ENCODE measurements at regions not wholly inside any gene's neighbourhood (a gene's known extent, or its start where the extent isn't known, plus 50 kb on each side); places are given as distances from the start of the nearest gene placed in this dataset.

DNA sequence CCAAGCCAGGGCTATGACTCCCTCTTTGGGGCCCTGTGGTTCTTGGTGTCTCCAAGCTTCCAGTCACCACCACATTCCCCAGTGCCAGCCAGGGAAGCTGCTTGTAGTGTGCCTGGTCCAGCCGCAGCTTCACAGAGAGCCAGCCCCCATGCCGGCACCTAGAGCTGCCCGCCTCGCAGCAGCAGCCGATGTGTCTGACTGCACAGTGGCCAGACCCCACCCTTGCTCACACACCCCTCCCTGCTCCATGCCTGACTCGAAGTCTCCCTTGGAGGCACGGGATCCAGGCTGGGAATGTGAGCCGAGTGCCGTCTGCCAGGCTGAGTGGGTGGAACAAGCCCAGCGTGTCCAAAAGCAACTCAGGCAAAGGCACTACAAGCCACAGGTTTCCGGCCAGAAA is 123.3 kb upstream of the SFSWAP start:
- TF ChIP-seq, protein P1, sequence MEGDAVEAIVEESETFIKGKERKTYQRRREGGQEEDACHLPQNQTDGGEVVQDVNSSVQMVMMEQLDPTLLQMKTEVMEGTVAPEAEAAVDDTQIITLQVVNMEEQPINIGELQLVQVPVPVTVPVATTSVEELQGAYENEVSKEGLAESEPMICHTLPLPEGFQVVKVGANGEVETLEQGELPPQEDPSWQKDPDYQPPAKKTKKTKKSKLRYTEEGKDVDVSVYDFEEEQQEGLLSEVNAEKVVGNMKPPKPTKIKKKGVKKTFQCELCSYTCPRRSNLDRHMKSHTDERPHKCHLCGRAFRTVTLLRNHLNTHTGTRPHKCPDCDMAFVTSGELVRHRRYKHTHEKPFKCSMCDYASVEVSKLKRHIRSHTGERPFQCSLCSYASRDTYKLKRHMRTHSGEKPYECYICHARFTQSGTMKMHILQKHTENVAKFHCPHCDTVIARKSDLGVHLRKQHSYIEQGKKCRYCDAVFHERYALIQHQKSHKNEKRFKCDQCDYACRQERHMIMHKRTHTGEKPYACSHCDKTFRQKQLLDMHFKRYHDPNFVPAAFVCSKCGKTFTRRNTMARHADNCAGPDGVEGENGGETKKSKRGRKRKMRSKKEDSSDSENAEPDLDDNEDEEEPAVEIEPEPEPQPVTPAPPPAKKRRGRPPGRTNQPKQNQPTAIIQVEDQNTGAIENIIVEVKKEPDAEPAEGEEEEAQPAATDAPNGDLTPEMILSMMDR (IDR thresholded peaks at IDR 0.05): no peak
- Histone ChIP-seq H3K4me3 (no peak overlapping the region), H3K4me1 (no peaks in the 10 kb centered on the region)

DNA sequence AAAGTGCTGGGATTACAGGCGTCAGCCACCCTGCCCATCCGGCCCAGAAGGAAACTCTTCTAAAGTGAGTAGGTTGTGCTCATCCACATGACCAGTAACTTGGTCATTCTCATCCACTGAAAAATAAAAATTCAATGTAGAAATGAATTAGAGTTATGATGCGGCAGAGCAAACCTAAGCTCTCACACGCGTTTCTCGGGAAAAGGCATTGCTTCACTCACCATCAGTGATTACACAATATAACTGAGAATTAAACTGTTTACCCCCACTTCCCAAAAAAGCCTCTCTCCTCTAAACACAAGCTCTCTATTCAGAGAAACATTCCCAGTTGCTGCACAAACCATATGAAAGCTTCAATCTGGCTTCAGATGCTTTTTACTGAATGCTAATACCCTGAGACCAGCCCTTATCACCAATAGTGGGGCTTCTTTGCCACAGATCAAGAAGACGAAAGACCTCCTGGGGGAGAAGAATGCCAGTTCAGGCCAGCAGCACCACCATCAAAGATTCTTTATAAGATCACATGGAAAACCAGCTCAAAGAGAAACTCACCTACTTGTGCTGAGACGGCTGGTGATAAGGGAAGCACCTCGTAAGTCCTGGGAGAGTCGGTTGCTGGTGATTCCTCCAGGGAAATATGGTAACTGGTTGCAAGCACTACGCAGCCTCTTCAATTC is 121.5 kb upstream of the SFSWAP start:
- Histone ChIP-seq H3K36me3 (no peaks in the 10 kb centered on the region), H3K27ac (no peak overlapping the region), H3K4me1 (no peaks in the 10 kb centered on the region), H3K9me3 (peaks cover 0 to 5% (median 0%) of the 10 kb centered on the region in 3 donors), H3K27me3 (peaks cover 0 to 35% of the 10 kb centered on the region in 2 donors), H3K4me3 (no peak overlapping the region)
- TF ChIP-seq, protein P1 (IDR thresholded peaks at IDR 0.05): no peak
- intact Hi-C loops (cut with DNase I; ENCODE audit: low total_unique reads): no loop called here
- DNase-seq: no peak

More for the DNA sequence above, 123.3 kb upstream of the SFSWAP start:
- Histone ChIP-seq H3K9me3 (peaks cover 0 to 5% (median 0%) of the 10 kb centered on the region in 3 donors), H3K27ac (no peak overlapping the region), H3K27me3 (peaks cover 0 to 33% of the 10 kb centered on the region in 2 donors), H3K36me3 (no peaks in the 10 kb centered on the region)
- DNase-seq: no peak
- intact Hi-C loops (cut with DNase I; ENCODE audit: low total_unique reads): no loop called here

DNA sequence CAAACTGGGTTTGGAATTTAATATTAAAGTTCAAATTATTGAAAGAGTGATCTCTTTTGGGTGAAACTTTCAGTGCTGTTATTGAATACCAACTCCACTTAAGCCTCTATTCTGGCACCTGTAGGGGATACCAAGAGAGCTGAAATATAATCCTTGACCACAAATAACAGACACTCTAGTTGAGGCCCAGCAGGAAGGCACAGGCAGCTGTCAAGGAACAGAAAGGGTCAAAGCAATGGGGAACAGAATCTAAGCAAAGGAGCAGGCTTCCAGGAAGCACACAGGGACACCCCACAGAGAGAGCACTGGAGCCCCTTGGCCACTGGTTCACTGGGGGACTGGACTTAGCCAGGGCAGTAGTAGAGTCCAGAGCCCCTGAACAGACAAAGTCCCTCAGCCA is 120.9 kb upstream of the SFSWAP start:
- TF ChIP-seq, protein P1 (IDR thresholded peaks at IDR 0.05): no peak
- no peak for DNase-seq
- Histone ChIP-seq H3K4me3 (no peak overlapping the region), H3K9me3 (peaks cover 0 to 5% (median 0%) of the 10 kb centered on the region in 3 donors), H3K4me1 (no peaks in the 10 kb centered on the region), H3K27me3 (peaks cover 0 to 35% of the 10 kb centered on the region in 2 donors), H3K27ac (no peak overlapping the region), H3K36me3 (no peaks in the 10 kb centered on the region)
- intact Hi-C loops (cut with DNase I; ENCODE audit: low total_unique reads): no loop called here

DNA sequence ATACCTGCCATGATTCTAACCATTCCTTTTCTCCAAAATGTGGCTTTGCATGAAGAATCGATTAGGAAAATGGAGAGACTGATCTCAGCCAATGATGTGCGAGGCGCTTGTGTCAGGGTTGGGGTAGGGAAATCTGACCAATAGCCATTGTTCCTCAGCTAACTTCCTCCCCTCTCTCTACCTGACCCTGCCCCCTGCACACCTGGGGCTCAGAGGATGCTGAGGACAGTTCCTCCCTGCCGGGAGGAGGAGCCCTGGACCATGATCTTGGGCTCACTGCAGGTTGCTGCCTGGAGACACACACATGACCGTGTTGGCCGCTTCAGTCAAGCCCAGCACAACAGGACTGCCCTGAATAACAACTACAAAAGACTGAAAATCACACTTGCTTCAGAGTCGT is 119.8 kb upstream of the SFSWAP start:
- no peaks in the 10 kb centered on the region for H3K36me3 ChIP-seq
- no peaks in the 10 kb centered on the region for H3K4me1 ChIP-seq
- intact Hi-C loops (cut with DNase I; ENCODE audit: low total_unique reads): no loop called here
- peaks cover 0 to 5% (median 0%) of the 10 kb centered on the region in 3 donors for H3K9me3 ChIP-seq
- peaks cover 0 to 35% of the 10 kb centered on the region in 2 donors for H3K27me3 ChIP-seq
- H3K27ac ChIP-seq: no peak overlapping the region
- H3K4me3 ChIP-seq: no peak overlapping the region
- no peak for DNase-seq
- TF ChIP-seq, protein P1 (IDR thresholded peaks at IDR 0.05): no peak

DNA sequence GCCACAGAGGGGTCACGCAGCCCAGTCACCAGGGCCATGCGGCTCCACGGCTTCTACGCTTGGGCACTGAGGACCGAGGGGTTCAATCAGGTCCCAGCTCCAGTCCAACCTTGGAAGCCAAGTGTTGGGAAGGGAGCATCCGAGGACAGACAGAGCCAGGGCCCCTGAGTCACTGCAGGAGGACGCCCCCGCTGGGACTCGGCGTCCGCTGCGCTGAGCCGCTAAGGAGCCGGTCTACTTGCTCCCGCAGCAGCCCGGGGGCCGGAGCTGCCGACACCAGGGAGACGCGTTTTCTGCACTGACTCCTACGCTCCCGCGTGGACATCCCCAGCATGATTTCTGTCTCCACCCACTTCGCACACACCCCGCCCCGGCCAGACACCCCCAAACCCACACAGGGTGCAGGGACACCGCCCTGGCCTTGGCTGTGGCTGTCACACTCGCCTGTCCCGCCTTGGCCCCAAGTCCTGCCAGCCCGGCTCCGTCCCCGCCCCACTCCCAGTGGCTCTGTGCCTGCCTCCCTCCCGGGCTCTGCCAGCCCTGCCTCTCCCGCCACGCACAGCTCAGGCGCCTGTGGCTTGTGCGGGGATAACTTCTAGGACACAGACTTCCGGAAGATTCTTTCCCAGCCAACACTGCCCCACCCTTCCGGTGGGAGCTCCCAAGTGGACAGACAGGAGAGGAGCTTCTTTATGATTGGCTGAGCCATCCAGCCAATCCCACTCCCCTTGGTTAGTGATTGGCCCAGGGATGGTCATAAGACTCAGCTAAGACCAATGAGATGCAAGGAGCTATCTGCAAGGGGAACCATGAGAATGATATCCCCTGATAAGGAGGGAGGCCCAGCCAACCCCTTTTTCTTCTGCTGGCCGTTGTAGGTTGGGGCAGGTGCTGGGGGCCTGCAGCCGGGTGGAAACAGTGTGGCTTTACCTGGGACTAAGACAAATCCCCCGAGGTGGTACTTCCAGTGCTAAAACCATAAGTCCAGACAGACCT is 118.9 kb upstream of the SFSWAP start:
- DNase-seq: no peak
- Histone ChIP-seq H3K4me3 (no peak overlapping the region), H3K9me3 (peaks cover 0 to 1% (median 0%) of the 10 kb centered on the region in 3 donors), H3K36me3 (no peaks in the 10 kb centered on the region), H3K27me3 (peaks cover 0 to 30% of the 10 kb centered on the region in 2 donors), H3K4me1 (no peaks in the 10 kb centered on the region), H3K27ac (no peak overlapping the region)
- intact Hi-C loops (cut with DNase I; ENCODE audit: low total_unique reads): no loop called here
- TF ChIP-seq, protein P1 (IDR thresholded peaks at IDR 0.05): no peak
